NCI-H2029 (cell line): ENCODE measurements at regions not wholly inside any gene's neighbourhood (a gene's known extent, or its start where the extent isn't known, plus 50 kb on each side); places are given as distances from the start of the nearest gene placed in this dataset.

ENCODE experiments used
- DNase-seq: peaks from one replicate; lab custom pipeline; 2025; lab: John Stamatoyannopoulos, UW

- no peak for DNase-seq
Measured at GRCh38 chr11:36890121-36890679, 292.2 kb upstream of the RAG2 start.

- DNase-seq, result no peak
Measured at GRCh38 chr11:36885154-36885553, 287.1 kb upstream of the RAG2 start.

GRCh38 chr11:36878737-36879136 lies 280.7 kb upstream of the RAG2 start:
- no peak for DNase-seq

GRCh38 chr11:36877149-36877548 lies 279.1 kb upstream of the RAG2 start:
- DNase-seq, result no peak

GRCh38 chr11:36876266-36876665 lies 278.2 kb upstream of the RAG2 start:
- DNase-seq, result no peak

GRCh38 chr11:36874291-36874690 lies 276.3 kb upstream of the RAG2 start:
- DNase-seq, result no peak

GRCh38 chr11:36870361-36870760 lies 272.3 kb upstream of the RAG2 start:
- DNase-seq, result no peak

- DNase-seq, result no peak
Measured at GRCh38 chr11:36868380-36868779, 270.3 kb upstream of the RAG2 start.

- DNase-seq, result no peak
Measured at GRCh38 chr11:36865846-36866245, 267.8 kb upstream of the RAG2 start.

- no peak for DNase-seq
Measured at GRCh38 chr11:36854875-36855274, 256.8 kb upstream of the RAG2 start.

GRCh38 chr11:36848660-36849059 lies 250.6 kb upstream of the RAG2 start:
- no peak for DNase-seq

GRCh38 chr11:36840378-36840777 lies 242.3 kb upstream of the RAG2 start:
- no peak for DNase-seq

GRCh38 chr11:36837831-36838437 lies 239.9 kb upstream of the RAG2 start:
- DNase-seq, result no peak

GRCh38 chr11:36825251-36825650 lies 227.2 kb upstream of the RAG2 start:
- DNase-seq, result no peak

GRCh38 chr11:36824349-36824748 lies 226.3 kb upstream of the RAG2 start:
- DNase-seq, result no peak

GRCh38 chr11:36822829-36823228 lies 224.8 kb upstream of the RAG2 start:
- no peak for DNase-seq

GRCh38 chr11:36818410-36818809 lies 220.4 kb upstream of the RAG2 start:
- DNase-seq, result no peak

- DNase-seq, result no peak
Measured at GRCh38 chr11:36817336-36817965, 219.4 kb upstream of the RAG2 start.

- DNase-seq, result no peak
Measured at GRCh38 chr11:36809303-36809702, 211.3 kb upstream of the RAG2 start.

GRCh38 chr11:36807871-36808270 lies 209.8 kb upstream of the RAG2 start:
- no peak for DNase-seq

GRCh38 chr11:36803084-36803483 lies 205.0 kb upstream of the RAG2 start:
- no peak for DNase-seq

GRCh38 chr11:36792996-36793914 lies 195.2 kb upstream of the RAG2 start:
- DNase-seq, result no peak

- DNase-seq, result no peak
Measured at GRCh38 chr11:36791957-36792356, 193.9 kb upstream of the RAG2 start.
